ENCODE measurements at regions not wholly inside any gene's neighbourhood (a gene's known extent, or its start where the extent isn't known, plus 50 kb on each side); places are given as distances from the start of the nearest gene placed in this dataset.
A peak's percentile ranks its signal among the peaks of the same experiment; 100 is the strongest.

DNA sequence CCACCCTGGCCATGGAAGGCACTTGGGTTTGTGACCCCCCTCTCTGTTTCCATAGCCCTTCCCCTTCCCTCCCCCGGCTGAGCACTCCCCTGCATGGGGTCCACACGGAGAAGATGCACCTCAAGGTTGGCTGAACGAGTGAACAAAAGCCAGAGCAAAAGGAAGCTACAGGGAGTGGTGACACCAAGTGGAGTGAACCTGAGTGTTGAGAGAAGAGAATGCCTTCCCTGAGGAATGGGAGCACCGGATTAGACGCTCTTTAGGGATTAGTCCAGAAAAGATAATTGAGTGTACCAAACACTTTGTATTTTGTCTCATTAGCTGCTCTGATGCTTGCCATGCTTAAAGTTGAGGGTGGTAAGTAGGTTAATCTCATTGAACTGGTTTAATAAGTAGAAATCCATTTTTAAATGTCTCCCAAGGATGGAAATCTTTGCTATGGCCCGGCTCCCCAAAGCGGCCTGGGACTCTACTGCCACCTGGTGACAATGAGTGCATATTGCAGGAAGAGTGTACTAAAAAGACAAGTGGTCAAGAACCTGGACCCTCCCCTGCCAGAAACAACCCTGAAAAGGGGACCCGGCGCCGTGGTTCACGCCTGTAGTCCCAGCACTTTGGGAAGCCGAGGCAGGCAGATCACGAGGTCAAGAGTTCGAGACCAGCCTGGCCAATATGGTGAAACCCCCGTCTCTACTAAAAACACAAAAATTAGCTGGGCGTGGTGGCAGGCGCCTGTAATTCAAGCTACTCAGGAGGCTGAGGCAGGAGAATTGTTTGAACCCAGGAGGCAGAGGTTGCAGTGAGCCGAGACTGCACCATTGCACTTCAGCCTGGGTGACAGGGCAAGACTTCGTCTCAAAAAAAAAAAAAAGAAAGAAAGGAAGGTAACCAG lies 150.6 kb upstream of the ZC3H12A start:
- TF ChIP-seq, protein P1, sequence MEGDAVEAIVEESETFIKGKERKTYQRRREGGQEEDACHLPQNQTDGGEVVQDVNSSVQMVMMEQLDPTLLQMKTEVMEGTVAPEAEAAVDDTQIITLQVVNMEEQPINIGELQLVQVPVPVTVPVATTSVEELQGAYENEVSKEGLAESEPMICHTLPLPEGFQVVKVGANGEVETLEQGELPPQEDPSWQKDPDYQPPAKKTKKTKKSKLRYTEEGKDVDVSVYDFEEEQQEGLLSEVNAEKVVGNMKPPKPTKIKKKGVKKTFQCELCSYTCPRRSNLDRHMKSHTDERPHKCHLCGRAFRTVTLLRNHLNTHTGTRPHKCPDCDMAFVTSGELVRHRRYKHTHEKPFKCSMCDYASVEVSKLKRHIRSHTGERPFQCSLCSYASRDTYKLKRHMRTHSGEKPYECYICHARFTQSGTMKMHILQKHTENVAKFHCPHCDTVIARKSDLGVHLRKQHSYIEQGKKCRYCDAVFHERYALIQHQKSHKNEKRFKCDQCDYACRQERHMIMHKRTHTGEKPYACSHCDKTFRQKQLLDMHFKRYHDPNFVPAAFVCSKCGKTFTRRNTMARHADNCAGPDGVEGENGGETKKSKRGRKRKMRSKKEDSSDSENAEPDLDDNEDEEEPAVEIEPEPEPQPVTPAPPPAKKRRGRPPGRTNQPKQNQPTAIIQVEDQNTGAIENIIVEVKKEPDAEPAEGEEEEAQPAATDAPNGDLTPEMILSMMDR (IDR thresholded peaks at IDR 0.05) = peak; percentile 32 to 69 (median 66)
- no peak for TF ChIP-seq POLR2A (IDR thresholded peaks at IDR 0.05)

All from testis (tissue), 2 donors.